C4-2B (cell line): ENCODE measurements at regions not wholly inside any gene's neighbourhood (a gene's known extent, or its start where the extent isn't known, plus 50 kb on each side); places are given as distances from the start of the nearest gene placed in this dataset.

ENCODE experiments used
- H3K27ac ChIP-seq: fragments of 450-650 bp; 2 replicates; pipeline ENCODE4 v1.5.1; 2017
- CTCF ChIP-seq: fragments of 450-650 bp; conservative IDR thresholded peaks from 2 replicates; pipeline ENCODE4 v1.5.1; 2017; ENCODE audit warnings: mild to moderate bottlenecking
- ZFX ChIP-seq: fragments of 450-650 bp; IDR thresholded peaks from 2 replicates; pipeline ENCODE4 v1.6.1; 2017

GRCh38 chr6:103154779-103155572 is 1704.7 kb downstream of the HACE1 start:
- no peak overlapping the region for H3K27ac ChIP-seq
- no peak for TF ChIP-seq CTCF
- TF ChIP-seq ZFX = no peak

GRCh38 chr6:103153016-103153415 is 1706.7 kb downstream of the HACE1 start:
- TF ChIP-seq ZFX = no peak
- TF ChIP-seq CTCF = no peak
- H3K27ac ChIP-seq = no peak overlapping the region

- no peak for TF ChIP-seq CTCF
- no peak for TF ChIP-seq ZFX
Observed at GRCh38 chr6:103142902-103143301, 1716.8 kb downstream of the HACE1 start.

GRCh38 chr6:103140308-103141027 is 1719.3 kb downstream of the HACE1 start:
- TF ChIP-seq ZFX = no peak
- TF ChIP-seq CTCF = no peak
- no peak overlapping the region for H3K27ac ChIP-seq

More at GRCh38 chr6:103142902-103143301, 1716.8 kb downstream of the HACE1 start:
- H3K27ac ChIP-seq = no peak overlapping the region

GRCh38 chr6:103139377-103139776 is 1720.3 kb downstream of the HACE1 start:
- no peak overlapping the region for H3K27ac ChIP-seq
- TF ChIP-seq ZFX (no peak), CTCF (no peak)

GRCh38 chr6:103124471-103124870 is 1731.0 kb downstream of the GRIK2 start:
- TF ChIP-seq ZFX (no peak), CTCF (no peak)
- H3K27ac ChIP-seq = no peak overlapping the region
